ENCODE measurements at regions not wholly inside any gene's neighbourhood (a gene's known extent, or its start where the extent isn't known, plus 50 kb on each side); places are given as distances from the start of the nearest gene placed in this dataset.

GRCh38 chr4:12712648-12713339 is 771.3 kb downstream of the RAB28 start:
- TF ChIP-seq POLR2AphosphoS5 (IDR thresholded peaks at IDR 0.05; ENCODE audit: borderline replicate concordance, low read depth, low read length) (no peak), EZH2 (IDR thresholded peaks at IDR 0.05) (no peak), FOXP2 (optimal IDR thresholded peaks at IDR 0.05; ENCODE audit: control extremely low read depth, extremely low read length, insufficient read depth) (no peak)
